ENCODE measurements at regions not wholly inside any gene's neighbourhood (a gene's known extent, or its start where the extent isn't known, plus 50 kb on each side); places are given as distances from the start of the nearest gene placed in this dataset.

DNA sequence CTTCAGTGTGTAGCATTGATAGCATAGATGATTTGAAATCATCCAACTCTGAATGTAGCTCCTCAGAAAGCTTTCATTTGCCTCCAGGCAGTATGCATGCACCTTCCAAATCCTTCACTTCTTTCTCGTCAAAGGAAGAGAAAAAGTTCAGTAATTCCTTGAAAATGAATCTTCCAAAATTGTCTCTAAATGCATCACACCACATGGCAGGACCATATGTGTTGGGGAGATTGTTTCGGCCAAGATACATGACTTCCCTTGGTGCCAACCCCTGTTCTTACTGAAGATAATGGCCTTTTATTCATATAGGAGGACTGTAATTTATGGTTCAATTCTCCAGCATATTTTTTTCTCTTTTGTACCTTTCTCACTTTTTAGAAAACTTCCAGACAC, 315.6 kb upstream of the SPRY2 start:
- TF ChIP-seq, protein P1, sequence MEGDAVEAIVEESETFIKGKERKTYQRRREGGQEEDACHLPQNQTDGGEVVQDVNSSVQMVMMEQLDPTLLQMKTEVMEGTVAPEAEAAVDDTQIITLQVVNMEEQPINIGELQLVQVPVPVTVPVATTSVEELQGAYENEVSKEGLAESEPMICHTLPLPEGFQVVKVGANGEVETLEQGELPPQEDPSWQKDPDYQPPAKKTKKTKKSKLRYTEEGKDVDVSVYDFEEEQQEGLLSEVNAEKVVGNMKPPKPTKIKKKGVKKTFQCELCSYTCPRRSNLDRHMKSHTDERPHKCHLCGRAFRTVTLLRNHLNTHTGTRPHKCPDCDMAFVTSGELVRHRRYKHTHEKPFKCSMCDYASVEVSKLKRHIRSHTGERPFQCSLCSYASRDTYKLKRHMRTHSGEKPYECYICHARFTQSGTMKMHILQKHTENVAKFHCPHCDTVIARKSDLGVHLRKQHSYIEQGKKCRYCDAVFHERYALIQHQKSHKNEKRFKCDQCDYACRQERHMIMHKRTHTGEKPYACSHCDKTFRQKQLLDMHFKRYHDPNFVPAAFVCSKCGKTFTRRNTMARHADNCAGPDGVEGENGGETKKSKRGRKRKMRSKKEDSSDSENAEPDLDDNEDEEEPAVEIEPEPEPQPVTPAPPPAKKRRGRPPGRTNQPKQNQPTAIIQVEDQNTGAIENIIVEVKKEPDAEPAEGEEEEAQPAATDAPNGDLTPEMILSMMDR (IDR thresholded peaks at IDR 0.05) = no peak
- TF ChIP-seq EZH2 (IDR thresholded peaks at IDR 0.05; ENCODE audit: borderline replicate concordance, insufficient read depth, low read depth, low read length, poor library complexity, severe bottlenecking) = no peak
